H1 (cell line): ENCODE measurements at regions not wholly inside any gene's neighbourhood (a gene's known extent, or its start where the extent isn't known, plus 50 kb on each side); places are given as distances from the start of the nearest gene placed in this dataset.

Source experiments
- CTCF ChIA-PET: fragments of 300-600 bp; sonication (Branson Sonifier 250); formaldehyde crosslinking; loops from one replicate; lab custom pipeline; 2021; ENCODE audit not compliant: partially characterized antibody; lab: Charles Lee
- POLR2A ChIA-PET: fragments of 300-600 bp; sonication (Branson Sonifier 250); formaldehyde crosslinking; loops from one replicate; lab custom pipeline; 2021; ENCODE audit warnings: inconsistent platforms; ENCODE audit not compliant: partially characterized antibody; lab: Charles Lee
- DNase-seq, 2 experiments: peaks; one replicate each; pipeline versions ENCODE4 v3.0.0 to v3.0.0-alpha.2; 2010 to 2022; ENCODE audit warnings: low spot score in 2 of 2, low read depth in 1 of 2, mixed read lengths in 1 of 2
- FAIRE-seq: peaks from 2 replicates; lab custom pipeline; 2011; peaks lifted over from hg19 to GRCh38; lab: Jason Lieb, UNC
- H2AFZ ChIP-seq: 2 replicates; pipeline ENCODE4 v1.8.1; 2012; ENCODE audit warnings: low read length, inconsistent platforms
- H2AK5ac ChIP-seq: 2 replicates; pipeline ENCODE4 v1.6.1; 2013; ENCODE audit warnings: low read depth, low read length
- H2BK120ac ChIP-seq: replicated peaks from 2 replicates; pipeline ENCODE3; 2013; ENCODE audit warnings: low read depth, low read length, inconsistent platforms
- H2BK12ac ChIP-seq: 2 replicates; pipeline ENCODE4 v1.6.1; 2013; ENCODE audit warnings: low read depth, low read length
- H2BK15ac ChIP-seq: 2 replicates; pipeline ENCODE4 v1.6.1; 2013; ENCODE audit warnings: low read length
- H2BK20ac ChIP-seq: 2 replicates; pipeline ENCODE4 v1.6.1; 2013; ENCODE audit warnings: low read length
- H2BK5ac ChIP-seq: 2 replicates; pipeline ENCODE4 v1.6.1; 2013; ENCODE audit warnings: low read depth, low read length
- H3K14ac ChIP-seq: 2 replicates; pipeline ENCODE4 v1.6.1; 2013; ENCODE audit warnings: inconsistent platforms; ENCODE audit not compliant: insufficient read length
- H3K18ac ChIP-seq: 2 replicates; pipeline ENCODE4 v1.6.1; 2013; ENCODE audit warnings: low read length; ENCODE audit errors: extremely low read depth
- H3K23ac ChIP-seq: 2 replicates; pipeline ENCODE4 v1.6.1; 2013; ENCODE audit warnings: inconsistent platforms; ENCODE audit not compliant: insufficient read length
- H3K23me2 ChIP-seq: 2 replicates; pipeline ENCODE4 v1.6.1; 2013; ENCODE audit warnings: low read depth, low read length
- H3K27ac ChIP-seq: 2 replicates; pipeline ENCODE4 v1.6.1; 2011; ENCODE audit warnings: low read depth, low read length, inconsistent platforms
- H3K27me3 ChIP-seq, 4 experiments: replicated peaks in 1 of 4; 1 replicate in 1 of 4; 2 replicates in 3 of 4; pipeline versions ENCODE4 v1.6.1 to v1.8.1; 2011 to 2013; ENCODE audit warnings: low read length in 3 of 4, mild to moderate bottlenecking in 3 of 4, inconsistent platforms in 2 of 4, mixed read lengths in 2 of 4, moderate library complexity in 1 of 4; ENCODE audit not compliant: control insufficient read depth in 3 of 4, insufficient read depth in 3 of 4; ENCODE audit errors: extremely low read depth in 1 of 4
- H3K36me3 ChIP-seq, 4 experiments: 2 replicates each; pipeline versions ENCODE4 v1.6.1 to v1.8.1; 2011 to 2013; ENCODE audit warnings: mild to moderate bottlenecking in 4 of 4, low read length in 3 of 4, moderate library complexity in 2 of 4, control low read depth in 1 of 4, inconsistent platforms in 1 of 4; ENCODE audit not compliant: insufficient read depth in 4 of 4, control insufficient read depth in 2 of 4
- H3K4ac ChIP-seq: replicated peaks from 2 replicates; pipeline ENCODE3; 2013; ENCODE audit warnings: low read length, low read depth, mixed read lengths, inconsistent platforms; ENCODE audit not compliant: insufficient read length
- H3K4me1 ChIP-seq, 4 experiments: replicated peaks in 1 of 4; 1 replicate in 1 of 4; 2 replicates in 3 of 4; pipeline versions ENCODE4 v1.6.1 to v1.8.1; 2011 to 2013; ENCODE audit warnings: low read length in 3 of 4, inconsistent platforms in 2 of 4, mixed read lengths in 1 of 4; ENCODE audit not compliant: insufficient read depth in 4 of 4, control insufficient read depth in 3 of 4
- H3K4me2 ChIP-seq, 2 experiments: 2 replicates each; pipeline versions ENCODE4 v1.6.1 to v1.8.1; 2011 to 2013; ENCODE audit warnings: low read depth in 2 of 2, low read length in 2 of 2, control low read depth in 1 of 2, inconsistent platforms in 1 of 2, mild to moderate bottlenecking in 1 of 2; ENCODE audit not compliant: insufficient read depth in 1 of 2
- H3K4me3 ChIP-seq, 4 experiments: fragments of 200-600, 300-600 bp in 1 of 4; sonication (generic), shearing (Covaris generic), sonication (Bioruptor Twin) in 1 of 4; 2 replicates each; pipeline versions ENCODE4 v1.5.1 to v1.8.1; 2011 to 2016; ENCODE audit warnings: low read length in 4 of 4, low read depth in 3 of 4, control low read depth in 2 of 4, inconsistent platforms in 2 of 4, mild to moderate bottlenecking in 2 of 4, mixed read lengths in 1 of 4, moderate library complexity in 1 of 4; ENCODE audit not compliant: insufficient read depth in 2 of 4; ENCODE audit errors: extremely low read depth in 1 of 4
- H3K56ac ChIP-seq: replicated peaks from 2 replicates; pipeline ENCODE3; 2013; ENCODE audit warnings: low read depth, mild to moderate bottlenecking, mixed read lengths, low read length, inconsistent platforms; ENCODE audit not compliant: insufficient read length
- H3K79me1 ChIP-seq: 2 replicates; pipeline ENCODE4 v1.6.1; 2013; ENCODE audit warnings: low read depth, low read length, control low read depth
- H3K79me2 ChIP-seq, 2 experiments: 2 replicates each; pipeline versions ENCODE4 v1.6.1 to v1.8.1; 2012 to 2013; ENCODE audit warnings: low read length in 2 of 2, mild to moderate bottlenecking in 2 of 2, inconsistent platforms in 1 of 2; ENCODE audit not compliant: insufficient read depth in 2 of 2, control insufficient read depth in 1 of 2
- H3K9ac ChIP-seq, 4 experiments: replicated peaks in 1 of 4; 1 replicate in 1 of 4; 2 replicates in 3 of 4; pipeline versions ENCODE4 v1.6.1 to v1.8.1; 2011 to 2013; ENCODE audit warnings: low read depth in 3 of 4, low read length in 3 of 4, control low read depth in 2 of 4, mild to moderate bottlenecking in 2 of 4, moderate library complexity in 2 of 4, inconsistent platforms in 1 of 4; ENCODE audit errors: extremely low read depth in 1 of 4
- H3K9me3 ChIP-seq, 2 experiments: 2 replicates each; pipeline versions ENCODE4 v1.6.1 to v1.8.1; 2012 to 2013; ENCODE audit warnings: mild to moderate bottlenecking in 2 of 2, moderate library complexity in 2 of 2, control low read depth in 1 of 2, inconsistent platforms in 1 of 2, low read depth in 1 of 2, low read length in 1 of 2, mixed read lengths in 1 of 2; ENCODE audit not compliant: insufficient read depth in 2 of 2
- H4K20me1 ChIP-seq, 2 experiments: replicated peaks in 1 of 2; 2 replicates each; pipeline versions ENCODE3 to v1.8.1; 2011 to 2013; ENCODE audit warnings: inconsistent platforms in 2 of 2, low read length in 2 of 2, mild to moderate bottlenecking in 1 of 2; ENCODE audit not compliant: insufficient read depth in 2 of 2, control insufficient read depth in 1 of 2
- H4K5ac ChIP-seq: 2 replicates; pipeline ENCODE4 v1.6.1; 2013; ENCODE audit warnings: low read length, low read depth, mixed read lengths, inconsistent platforms; ENCODE audit not compliant: insufficient read length
- H4K8ac ChIP-seq: 2 replicates; pipeline ENCODE4 v1.8.0; 2013; ENCODE audit warnings: mild to moderate bottlenecking, moderate library complexity, low read length, inconsistent platforms; ENCODE audit not compliant: insufficient read depth; ENCODE audit errors: extremely low read depth
- H4K91ac ChIP-seq: replicated peaks from 2 replicates; pipeline ENCODE3; 2013; ENCODE audit warnings: low read length, mixed read lengths, inconsistent platforms; ENCODE audit not compliant: insufficient read length
- BACH1 ChIP-seq: IDR thresholded peaks from 2 replicates; pipeline ENCODE4 v1.6.1; 2012; ENCODE audit warnings: low read length, improper control_type of control experiment
- CEBPB ChIP-seq: IDR thresholded peaks from 2 replicates; pipeline ENCODE4 v1.6.1; 2012; ENCODE audit warnings: low read depth, low read length
- CREB1 ChIP-seq: IDR thresholded peaks from 2 replicates; pipeline ENCODE4 v1.6.1; 2012; ENCODE audit warnings: inconsistent platforms
- KDM5A ChIP-seq: fragments of 200-600 bp; IDR thresholded peaks from 2 replicates; pipeline ENCODE4 v1.7.1; 2012; ENCODE audit warnings: mild to moderate bottlenecking, low read length, inconsistent platforms, mixed read lengths
- POLR2A ChIP-seq, 2 experiments: IDR thresholded peaks; 1 replicate in 1 of 2; 2 replicates in 1 of 2; pipeline ENCODE4 v1.6.1; 2011; ENCODE audit warnings: low read depth in 2 of 2, low read length in 2 of 2, mild to moderate bottlenecking in 2 of 2; ENCODE audit errors: control extremely low read depth in 1 of 2
- POU5F1 ChIP-seq: IDR thresholded peaks from 2 replicates; pipeline ENCODE4 v1.6.1; 2011; ENCODE audit warnings: low read depth, mild to moderate bottlenecking, low read length, moderate library complexity
- RBBP5 ChIP-seq: IDR thresholded peaks from 2 replicates; pipeline ENCODE4 v1.7.1; 2012; ENCODE audit warnings: low read depth, mild to moderate bottlenecking, inconsistent platforms, low read length, moderate library complexity, borderline replicate concordance
- SIX5 ChIP-seq: IDR thresholded peaks from 2 replicates; pipeline ENCODE4 v1.6.1; 2011; ENCODE audit warnings: mild to moderate bottlenecking, low read depth, low read length
- WGBS, 2 experiments: shearing (Covaris generic) in 1 of 2; methylation state at CpG; one replicate each; pipeline versions ENCODE4 v1.1.6 to v1.1.7; 2013 to 2015; ENCODE audit warnings: low lambda C conversion rate in 2 of 2, mixed read lengths in 2 of 2, inconsistent platforms in 1 of 2, low coverage in 1 of 2, missing lambda C conversion rate in 1 of 2; ENCODE audit not compliant: insufficient replicate concordance in 2 of 2, insufficient coverage in 1 of 2, insufficient read length in 1 of 2; ENCODE audit errors: extremely low coverage in 1 of 2, missing lambda C conversion rate in 1 of 2; 5-methylcytosine and 5-hydroxymethylcytosine counted together
- TF ChIP-seq, protein P1 (sequence below): IDR thresholded peaks from 2 replicates; pipeline ENCODE4 v1.6.1; 2012; ENCODE audit warnings: inconsistent platforms

- Histone ChIP-seq H4K91ac (no peak overlapping the region), H3K4me2 (no peak overlapping the region), H2BK20ac (no peak overlapping the region), H4K8ac (no peak overlapping the region), H2AFZ (no peak overlapping the region), H3K4me1 (no peaks in the 10 kb centered on the region), H3K27ac (no peak overlapping the region), H3K79me1 (no peaks in the 10 kb centered on the region), H4K20me1 (no peaks in the 10 kb centered on the region), H2BK12ac (no peak overlapping the region), H3K23me2 (no peaks in the 10 kb centered on the region), H3K9me3 (no peaks in the 10 kb centered on the region), H2BK15ac (no peak overlapping the region), H3K14ac (no peak overlapping the region), H3K56ac (no peak overlapping the region), H3K4me3 (no peak overlapping the region), H3K23ac (no peak overlapping the region), H3K4ac (no peak overlapping the region), H3K36me3 (no peaks in the 10 kb centered on the region), H2BK120ac (no peak overlapping the region), H3K27me3 (no peaks in the 10 kb centered on the region), H2AK5ac (no peak overlapping the region), H2BK5ac (no peak overlapping the region), H3K79me2 (no peaks in the 10 kb centered on the region), H3K9ac (no peak overlapping the region), H3K18ac (no peak overlapping the region; the same call in 1 of the 2 replicates), H4K5ac (no peak overlapping the region)
- CTCF ChIA-PET: interaction anchor here (0.9 to 2.3 kb wide), 7 partner anchors 13 to 343 kb away, joined by 3 to 9 read pairs (median 5); a partner anchor contains a TSS
- WGBS, 2 experiments: 85% methylated on average over 4 of the region's 5 CpGs; no CpG with 5 or more reads in 1 of the 2 experiments
- POLR2A ChIA-PET: no interaction called here
- TF ChIP-seq, protein P1, sequence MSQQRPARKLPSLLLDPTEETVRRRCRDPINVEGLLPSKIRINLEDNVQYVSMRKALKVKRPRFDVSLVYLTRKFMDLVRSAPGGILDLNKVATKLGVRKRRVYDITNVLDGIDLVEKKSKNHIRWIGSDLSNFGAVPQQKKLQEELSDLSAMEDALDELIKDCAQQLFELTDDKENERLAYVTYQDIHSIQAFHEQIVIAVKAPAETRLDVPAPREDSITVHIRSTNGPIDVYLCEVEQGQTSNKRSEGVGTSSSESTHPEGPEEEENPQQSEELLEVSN: no peak
- no peak for TF ChIP-seq POLR2A (IDR thresholded peaks at IDR 0.05; ENCODE audit: control extremely low read depth in 1 of 2, low read depth in 2 of 2, low read length in 2 of 2)
- TF ChIP-seq CREB1: no peak
- no peak for TF ChIP-seq CEBPB
- TF ChIP-seq POU5F1: no peak
- no peak for TF ChIP-seq RBBP5
- no peak for TF ChIP-seq SIX5
- no peak for TF ChIP-seq BACH1
- TF ChIP-seq KDM5A: no peak
- DNase-seq: no peak
- no peak for FAIRE-seq
Measured at GRCh38 chrX:140164391-140164790, 199.1 kb upstream of the CXorf66 start.
